HG02885 (cell line): ENCODE measurements at regions not wholly inside any gene's neighbourhood (a gene's known extent, or its start where the extent isn't known, plus 50 kb on each side); places are given as distances from the start of the nearest gene placed in this dataset.

Experiments used
- ATAC-seq: cut with Tn5 transposase; IDR thresholded peaks from one replicate; pipeline ENCODE4 v1.9.1; 2021; ENCODE audit warnings: mild to moderate bottlenecking; ENCODE audit not compliant: unreplicated experiment, poor library complexity

GRCh38 chr18:45456090-45457021, 158.9 kb upstream of the SLC14A2 start:
- no peak for ATAC-seq

- no peak for ATAC-seq
Measured at GRCh38 chr18:45458033-45458432, 157.2 kb upstream of the SLC14A2 start.

- no peak for ATAC-seq
Measured at GRCh38 chr18:45462179-45462578, 153.1 kb upstream of the SLC14A2 start.

- ATAC-seq = no peak
Measured at GRCh38 chr18:45463451-45463850, 151.8 kb upstream of the SLC14A2 start.

DNA sequence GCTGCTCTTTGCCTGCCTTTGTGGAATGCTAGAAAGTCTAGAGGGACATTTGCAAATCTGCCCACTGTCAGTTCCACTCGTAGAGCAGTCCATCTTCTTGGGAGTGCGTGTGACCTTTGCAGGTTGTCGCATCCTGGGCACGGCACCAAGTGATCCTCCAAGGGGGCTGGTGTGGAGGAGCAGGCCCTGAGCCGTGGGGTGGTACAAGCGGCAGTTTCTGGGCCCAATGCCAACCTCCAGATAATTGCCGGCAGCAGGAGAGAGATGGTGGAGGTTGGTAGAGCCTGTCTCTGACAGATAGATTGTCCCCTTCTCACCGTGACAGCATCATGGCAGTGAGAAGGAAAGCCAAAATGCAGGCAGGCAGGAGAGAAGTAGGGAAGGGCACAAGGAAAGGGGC, 150.7 kb upstream of the SLC14A2 start:
- no peak for ATAC-seq

DNA sequence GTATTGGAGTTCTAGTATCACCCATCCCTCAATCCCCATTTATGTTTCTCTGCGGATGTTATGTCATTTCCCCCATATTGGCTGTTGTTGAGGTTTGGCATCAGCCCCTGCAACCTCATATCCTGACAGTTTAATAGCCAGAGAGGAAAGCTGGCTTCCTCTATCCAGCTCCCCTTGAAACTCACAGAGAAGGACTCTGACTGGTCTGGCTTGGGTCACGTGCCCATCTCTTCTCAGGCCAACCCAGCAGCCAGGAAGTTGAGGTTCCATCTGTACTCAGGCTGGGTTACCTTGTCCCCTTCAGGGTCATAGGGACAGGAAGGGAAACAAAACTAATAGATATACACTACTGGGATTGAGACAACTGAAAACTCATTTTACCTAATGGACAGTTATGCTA, 148.0 kb upstream of the SLC14A2 start:
- no peak for ATAC-seq

GRCh38 chr18:45467945-45468344, 147.3 kb upstream of the SLC14A2 start:
- no peak for ATAC-seq

DNA sequence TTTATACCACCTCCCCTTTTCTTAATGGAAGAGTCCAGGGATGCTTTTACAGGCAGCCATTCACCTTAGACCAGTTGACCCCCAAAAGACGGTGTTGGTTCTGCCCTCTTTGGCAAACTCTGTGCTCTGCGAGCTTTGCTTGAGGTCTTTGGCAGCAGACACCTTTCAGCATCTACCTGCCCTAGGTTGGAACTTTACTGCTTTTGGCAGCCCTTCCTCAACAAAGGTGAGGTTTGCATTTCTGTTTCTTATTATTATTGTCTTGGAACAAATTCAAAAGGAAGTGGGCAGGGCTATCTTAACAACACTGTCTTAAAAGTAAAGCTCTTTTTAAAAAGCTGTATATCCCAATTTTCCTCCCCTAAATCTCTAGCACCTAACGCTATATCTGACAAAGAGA, 136.4 kb upstream of the SLC14A2 start:
- no peak for ATAC-seq

DNA sequence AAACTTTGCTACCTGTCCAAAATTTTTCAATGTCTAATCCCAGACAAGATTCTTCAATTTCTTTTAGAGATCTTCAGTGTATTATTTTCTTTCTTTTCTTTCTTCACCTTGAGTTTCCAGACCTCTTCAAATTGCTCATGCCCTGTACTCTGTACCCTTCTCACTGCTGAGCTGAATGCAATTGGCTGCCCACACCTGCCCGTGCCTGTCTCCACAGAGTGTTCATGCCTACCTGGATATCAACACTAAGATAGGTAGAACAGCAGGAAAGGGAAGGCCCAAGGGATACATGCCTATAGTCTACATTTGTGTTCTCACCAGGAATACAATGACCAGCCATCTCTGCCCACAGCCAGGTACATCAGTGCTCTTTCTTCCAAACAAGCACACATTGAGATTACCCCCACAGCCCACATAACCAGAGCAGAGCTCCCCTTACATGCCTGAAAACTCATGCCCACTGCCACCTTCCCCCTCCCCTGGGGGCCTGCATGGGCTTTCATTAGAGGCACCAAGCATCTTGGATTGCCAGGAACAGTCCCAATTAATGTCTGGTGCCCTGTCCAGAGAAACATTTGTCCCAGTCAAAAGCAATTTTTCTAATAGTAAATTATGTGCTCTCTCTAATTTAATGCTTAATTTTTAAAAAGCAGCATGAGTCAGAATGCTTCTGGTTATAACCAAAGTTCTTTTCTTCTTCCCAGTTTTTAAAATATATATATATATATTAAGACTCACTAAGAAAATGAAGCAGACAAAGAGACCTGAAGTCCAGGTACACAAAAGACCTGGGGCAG, 134.9 kb upstream of the SLC14A2 start:
- no peak for ATAC-seq

DNA sequence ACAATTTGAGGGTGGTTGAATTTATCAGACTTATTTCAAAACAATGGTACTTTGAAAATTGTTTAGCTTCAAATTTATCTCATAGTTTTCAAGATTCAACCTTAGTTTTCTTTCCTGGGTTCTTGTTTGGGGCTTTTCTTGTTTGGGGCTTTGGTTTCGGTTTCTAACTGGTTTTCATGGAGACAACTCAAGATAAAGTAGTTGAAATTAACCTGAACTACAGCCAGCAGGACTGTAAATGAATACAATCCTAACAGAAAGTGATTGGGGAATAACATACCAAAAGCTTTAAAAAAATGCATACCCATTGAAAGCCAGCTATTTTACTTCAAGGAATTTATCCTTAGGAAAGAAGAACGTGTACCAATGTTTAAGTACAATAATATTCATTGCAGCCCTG, 133.5 kb upstream of the SLC14A2 start:
- ATAC-seq = no peak

DNA sequence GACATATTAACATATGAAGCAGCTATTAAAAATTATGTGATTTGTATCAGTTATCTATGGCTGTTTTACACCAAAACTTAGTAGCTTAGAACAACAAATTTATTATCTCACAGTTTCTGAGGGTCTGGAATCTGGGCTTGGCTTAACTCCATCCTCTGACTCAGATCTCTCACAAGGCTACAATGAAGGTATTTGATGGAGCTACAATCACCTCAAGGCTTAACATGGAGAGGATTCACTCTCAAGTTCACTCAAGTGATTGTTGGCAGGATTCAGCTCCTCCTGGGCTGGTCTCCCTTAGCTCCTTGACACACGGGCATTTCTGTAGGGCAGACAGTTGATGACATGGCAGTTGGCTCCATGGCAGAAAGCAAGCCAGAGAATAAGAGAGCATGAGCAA, 133.0 kb upstream of the SLC14A2 start:
- no peak for ATAC-seq

GRCh38 chr18:45487581-45487980, 127.7 kb upstream of the SLC14A2 start:
- no peak for ATAC-seq

DNA sequence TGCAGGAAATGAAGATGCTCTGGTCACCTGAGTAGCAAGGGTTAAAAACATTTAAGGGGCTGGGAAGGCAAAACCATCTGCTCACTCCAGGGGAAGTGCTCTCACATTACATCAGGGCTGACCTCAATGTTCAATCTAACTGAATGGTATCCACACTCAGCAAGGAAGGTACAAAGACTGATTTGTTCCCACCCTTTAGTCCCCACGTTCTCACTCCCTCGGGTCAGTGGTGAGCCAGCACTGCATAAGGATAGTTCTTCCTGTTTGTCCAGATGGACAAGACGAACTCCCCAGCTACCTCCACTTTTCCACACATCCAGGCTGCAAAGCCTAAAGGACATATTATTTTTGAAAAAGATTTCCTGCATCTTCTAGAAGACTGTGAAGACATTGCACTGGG, 126.6 kb upstream of the SLC14A2 start:
- ATAC-seq = no peak

DNA sequence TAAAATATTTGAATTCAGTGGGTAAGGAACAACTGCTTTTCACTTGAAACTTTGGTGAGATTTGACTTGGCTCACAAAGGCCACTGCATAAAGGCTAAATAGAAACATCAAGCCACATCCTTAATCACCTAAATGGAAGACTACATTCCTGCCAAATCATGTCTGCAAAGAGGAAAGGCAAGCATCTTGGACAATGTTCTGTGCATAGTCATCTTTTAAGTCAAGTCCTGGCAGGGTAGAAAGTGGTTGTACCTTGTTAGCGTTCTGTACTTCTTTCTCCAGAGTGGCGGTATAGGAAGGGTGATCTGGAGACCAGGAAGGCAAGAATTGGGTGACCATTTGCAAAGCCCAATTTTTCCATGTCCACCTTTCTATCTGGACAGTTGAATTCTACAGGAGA, 121.4 kb upstream of the SLC14A2 start:
- ATAC-seq = no peak

DNA sequence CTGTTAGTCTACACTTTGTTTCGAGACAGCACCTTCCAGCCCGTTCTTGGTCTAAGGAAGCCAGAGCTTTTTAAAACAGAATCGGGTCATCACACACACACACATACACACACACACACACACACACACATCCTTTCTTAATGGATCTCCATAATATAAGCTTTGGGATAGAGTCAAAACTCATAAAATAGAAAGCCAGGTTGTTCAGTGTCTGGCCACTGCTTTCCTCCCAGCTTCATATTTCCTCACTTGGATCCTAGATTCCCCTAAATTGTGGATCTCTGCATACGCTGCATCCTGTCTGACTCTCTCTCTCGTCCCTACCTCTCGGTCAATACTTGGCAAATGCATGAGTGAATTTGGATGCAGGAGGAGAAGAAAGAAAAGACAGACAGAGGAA, 120.5 kb upstream of the SLC14A2 start:
- ATAC-seq = no peak

DNA sequence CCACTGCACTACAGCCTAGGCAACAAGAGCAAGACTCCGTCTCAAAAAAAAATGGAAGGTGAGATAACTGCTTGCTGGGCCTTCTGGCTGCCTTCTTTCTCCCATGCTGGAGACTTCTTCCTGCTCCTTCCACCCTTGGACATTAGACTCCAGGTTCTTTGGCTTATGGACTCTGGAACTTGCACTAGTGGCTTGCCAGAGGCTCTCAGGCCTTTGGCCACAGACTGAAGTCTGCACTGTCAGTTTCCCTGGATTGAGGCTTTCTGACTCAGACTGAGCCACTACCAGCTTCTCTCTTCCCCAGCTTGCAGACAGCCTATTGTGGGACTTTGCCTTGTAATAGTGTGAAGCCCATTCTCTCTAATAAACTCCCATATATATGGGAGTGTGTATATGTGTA, 118.5 kb upstream of the SLC14A2 start:
- ATAC-seq = no peak

GRCh38 chr18:45497595-45498286, 117.5 kb upstream of the SLC14A2 start:
- no peak for ATAC-seq

DNA sequence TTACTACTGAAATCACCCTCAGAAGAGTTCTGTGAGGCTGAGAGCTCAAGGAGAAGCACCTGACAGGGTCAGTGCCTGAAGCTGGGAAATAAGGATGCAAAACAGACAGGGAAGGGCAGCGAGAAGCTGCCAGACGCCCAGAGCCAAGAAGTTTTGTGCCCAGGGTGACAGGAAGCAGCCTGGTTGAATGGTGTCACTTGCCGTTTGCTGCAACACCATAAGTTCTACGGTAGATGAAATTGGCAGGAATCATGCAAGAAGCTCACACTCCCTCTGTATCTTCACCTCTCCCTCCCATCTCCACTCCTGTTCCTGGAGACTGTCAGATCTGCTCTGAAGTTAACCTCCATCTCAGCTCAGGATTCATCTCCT, 117.0 kb upstream of the SLC14A2 start:
- no peak for ATAC-seq

DNA sequence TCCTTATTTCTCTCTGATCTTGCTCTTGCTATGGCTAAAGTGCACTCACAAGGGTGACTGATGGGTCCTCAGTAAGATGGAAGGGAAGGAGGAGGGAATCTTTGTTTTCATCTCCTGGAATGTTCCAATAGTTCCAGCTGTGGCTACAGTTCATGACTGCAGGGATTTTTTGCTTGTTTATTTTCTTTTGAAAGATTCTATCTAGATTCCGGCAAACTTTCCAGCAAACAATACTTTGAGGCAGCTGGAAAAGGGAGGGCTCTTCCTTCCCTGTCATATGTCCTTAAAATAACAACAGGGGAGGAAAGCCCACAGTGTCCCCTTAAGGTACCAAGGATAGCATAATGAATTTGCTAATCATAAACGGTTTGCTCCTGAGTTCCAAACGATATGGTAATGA, 111.3 kb upstream of the SLC14A2 start:
- ATAC-seq = no peak

- no peak for ATAC-seq
Measured at GRCh38 chr18:45505497-45506206, 109.6 kb upstream of the SLC14A2 start.
